ENCODE measurements at regions not wholly inside any gene's neighbourhood (a gene's known extent, or its start where the extent isn't known, plus 50 kb on each side); places are given as distances from the start of the nearest gene placed in this dataset.
"Not testable (repeated sequence)": the region's sequence is repeated elsewhere in the genome, so short reads cannot be mapped to it uniquely, and the experiment has no call there.

GRCh38 chr12:68481181-68481941 is 129.3 kb upstream of the RAP1B start:
- no peak for DNase-seq

GRCh38 chr12:68482014-68482413 is 128.7 kb upstream of the RAP1B start:
- no peak for DNase-seq

GRCh38 chr12:68482660-68483059 is 128.0 kb upstream of the RAP1B start:
- DNase-seq, result no peak

- no peak for DNase-seq
These were observed 126.9 kb upstream of the RAP1B start for GRCh38 chr12:68483592-68484383.

GRCh38 chr12:68484578-68484977 is 126.1 kb upstream of the RAP1B start:
- DNase-seq, result not testable (repeated sequence)

- DNase-seq, result not testable (repeated sequence)
These were observed 124.2 kb upstream of the RAP1B start for GRCh38 chr12:68486449-68486848.

GRCh38 chr12:68487721-68488309 is 122.9 kb upstream of the RAP1B start:
- no peak for DNase-seq

- DNase-seq, result no peak
These were observed 121.4 kb upstream of the RAP1B start for GRCh38 chr12:68489273-68489672.

- DNase-seq, result no peak
These were observed 120.2 kb upstream of the RAP1B start for GRCh38 chr12:68490476-68490875.

GRCh38 chr12:68491204-68491960 is 119.3 kb upstream of the RAP1B start:
- DNase-seq, result no peak

GRCh38 chr12:68495336-68496070 is 115.2 kb upstream of the RAP1B start:
- DNase-seq, result no peak

- DNase-seq, result no peak
These were observed 113.6 kb upstream of the RAP1B start for GRCh38 chr12:68497107-68497506.

- no peak for DNase-seq
These were observed 113.0 kb upstream of the RAP1B start for GRCh38 chr12:68497702-68498101.

- no peak for DNase-seq
These were observed 112.0 kb upstream of the RAP1B start for GRCh38 chr12:68498736-68499135.

- DNase-seq, result no peak
These were observed 111.1 kb upstream of the RAP1B start for GRCh38 chr12:68499616-68500015.

- no peak for DNase-seq
These were observed 109.5 kb upstream of the RAP1B start for GRCh38 chr12:68501226-68501625.

GRCh38 chr12:68505970-68506369 is 104.7 kb upstream of the RAP1B start:
- no peak for DNase-seq

- no peak for DNase-seq
These were observed 104.1 kb upstream of the RAP1B start for GRCh38 chr12:68506619-68507018.

GRCh38 chr12:68507657-68508056 is 103.0 kb upstream of the RAP1B start:
- DNase-seq, result no peak

GRCh38 chr12:68508576-68508975 is 102.1 kb upstream of the RAP1B start:
- no peak for DNase-seq

- no peak for DNase-seq
These were observed 101.5 kb upstream of the RAP1B start for GRCh38 chr12:68509242-68509641.

- no peak for DNase-seq
These were observed 100.3 kb upstream of the RAP1B start for GRCh38 chr12:68510397-68510796.

All from activated CD4-positive, alpha-beta T cell treated with anti-CD3 and anti-CD28 coated beads, Interleukin-2, amount 50 U/mL, for 4 hours (primary cell).